ENCODE measurements at regions not wholly inside any gene's neighbourhood (a gene's known extent, or its start where the extent isn't known, plus 50 kb on each side); places are given as distances from the start of the nearest gene placed in this dataset.
"Not testable (repeated sequence)": the region's sequence is repeated elsewhere in the genome, so short reads cannot be mapped to it uniquely, and the experiment has no call there.

GRCh38 chr13:33634546-33634982 lies 183.4 kb upstream of the RFC3 start:
- no peak for DNase-seq

GRCh38 chr13:33636243-33636642 lies 181.7 kb upstream of the RFC3 start:
- no peak for DNase-seq

- DNase-seq, result no peak
Observed at GRCh38 chr13:33636955-33637670, 180.8 kb upstream of the RFC3 start.

GRCh38 chr13:33637978-33638743 lies 179.8 kb upstream of the RFC3 start:
- DNase-seq, result no peak

- no peak for DNase-seq
Observed at GRCh38 chr13:33639158-33639557, 178.8 kb upstream of the RFC3 start.

- no peak for DNase-seq
Observed at GRCh38 chr13:33639626-33640080, 178.3 kb upstream of the RFC3 start.

- no peak for DNase-seq
Observed at GRCh38 chr13:33640832-33641231, 177.1 kb upstream of the RFC3 start.

GRCh38 chr13:33642374-33643065 lies 175.4 kb upstream of the RFC3 start:
- no peak for DNase-seq

- DNase-seq, result no peak
Observed at GRCh38 chr13:33644581-33645543, 173.1 kb upstream of the RFC3 start.

GRCh38 chr13:33645591-33646554 lies 172.1 kb upstream of the RFC3 start:
- DNase-seq, result no peak

- peak; percentile 9 for DNase-seq
Observed at GRCh38 chr13:33649212-33649878, 168.6 kb upstream of the RFC3 start.

- no peak for DNase-seq
Observed at GRCh38 chr13:33651766-33652165, 166.2 kb upstream of the RFC3 start.

GRCh38 chr13:33657274-33657673 lies 160.7 kb upstream of the RFC3 start:
- DNase-seq, result no peak

- DNase-seq, result no peak
Observed at GRCh38 chr13:33659466-33659865, 158.5 kb upstream of the RFC3 start.

- DNase-seq, result no peak
Observed at GRCh38 chr13:33659894-33660293, 158.1 kb upstream of the RFC3 start.

- no peak for DNase-seq
Observed at GRCh38 chr13:33662392-33662791, 155.6 kb upstream of the RFC3 start.

- DNase-seq, result no peak
Observed at GRCh38 chr13:33665626-33666175, 152.2 kb upstream of the RFC3 start.

GRCh38 chr13:33671560-33671959 lies 146.4 kb upstream of the RFC3 start:
- no peak for DNase-seq

GRCh38 chr13:33672022-33672421 lies 145.9 kb upstream of the RFC3 start:
- not testable (repeated sequence) for DNase-seq
